ENCODE measurements at regions not wholly inside any gene's neighbourhood (a gene's known extent, or its start where the extent isn't known, plus 50 kb on each side); places are given as distances from the start of the nearest gene placed in this dataset.

GRCh38 chr16:29321585-29321984 lies 84.9 kb downstream of the NPIPB11 start (continued):
- TF ChIP-seq, protein P1, sequence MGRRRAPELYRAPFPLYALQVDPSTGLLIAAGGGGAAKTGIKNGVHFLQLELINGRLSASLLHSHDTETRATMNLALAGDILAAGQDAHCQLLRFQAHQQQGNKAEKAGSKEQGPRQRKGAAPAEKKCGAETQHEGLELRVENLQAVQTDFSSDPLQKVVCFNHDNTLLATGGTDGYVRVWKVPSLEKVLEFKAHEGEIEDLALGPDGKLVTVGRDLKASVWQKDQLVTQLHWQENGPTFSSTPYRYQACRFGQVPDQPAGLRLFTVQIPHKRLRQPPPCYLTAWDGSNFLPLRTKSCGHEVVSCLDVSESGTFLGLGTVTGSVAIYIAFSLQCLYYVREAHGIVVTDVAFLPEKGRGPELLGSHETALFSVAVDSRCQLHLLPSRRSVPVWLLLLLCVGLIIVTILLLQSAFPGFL (CRISPR knock-in tag; IDR thresholded peaks at IDR 0.05), result no peak
- TF ChIP-seq ZNF121 (CRISPR knock-in tag; IDR thresholded peaks at IDR 0.05), result peak; percentile 70
- no peak for TF ChIP-seq SMARCE1 (IDR thresholded peaks at IDR 0.05; ENCODE audit: borderline replicate concordance)
- peak; percentile 55; the same call in 1 of the 2 replicates for TF ChIP-seq NR2F2 (IDR thresholded peaks at IDR 0.05; ENCODE audit: borderline replicate concordance, low read depth)
- TF ChIP-seq BRCA1 (CRISPR knock-in tag; IDR thresholded peaks at IDR 0.05), result no peak
- TF ChIP-seq FOSL2 (CRISPR knock-in tag; IDR thresholded peaks at IDR 0.05), result 0 out of 2 replicates have a peak, but pooled peaks have one; percentile 17
- TF ChIP-seq, protein P2, sequence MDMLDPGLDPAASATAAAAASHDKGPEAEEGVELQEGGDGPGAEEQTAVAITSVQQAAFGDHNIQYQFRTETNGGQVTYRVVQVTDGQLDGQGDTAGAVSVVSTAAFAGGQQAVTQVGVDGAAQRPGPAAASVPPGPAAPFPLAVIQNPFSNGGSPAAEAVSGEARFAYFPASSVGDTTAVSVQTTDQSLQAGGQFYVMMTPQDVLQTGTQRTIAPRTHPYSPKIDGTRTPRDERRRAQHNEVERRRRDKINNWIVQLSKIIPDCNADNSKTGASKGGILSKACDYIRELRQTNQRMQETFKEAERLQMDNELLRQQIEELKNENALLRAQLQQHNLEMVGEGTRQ (IDR thresholded peaks at IDR 0.05; ENCODE audit: low read depth, low read length), result no peak
- TF ChIP-seq, protein P2 (CRISPR knock-in tag; IDR thresholded peaks at IDR 0.05; ENCODE audit: borderline replicate concordance), result no peak
- no peak for TF ChIP-seq ZNF746 (CRISPR knock-in tag; IDR thresholded peaks at IDR 0.05)
- TF ChIP-seq ZNF3 (CRISPR knock-in tag; IDR thresholded peaks at IDR 0.05), result no peak
- no peak for TF ChIP-seq ZFYVE20 (CRISPR knock-in tag; IDR thresholded peaks at IDR 0.05; ENCODE audit: borderline replicate concordance, low read depth)
- no peak for TF ChIP-seq ZFP1 (CRISPR knock-in tag; IDR thresholded peaks at IDR 0.05)
- TF ChIP-seq ZNF567 (CRISPR knock-in tag; IDR thresholded peaks at IDR 0.05; ENCODE audit: borderline replicate concordance), result no peak
- no peak for TF ChIP-seq FOXO1 (CRISPR knock-in tag; IDR thresholded peaks at IDR 0.05)
- TF ChIP-seq ZKSCAN5 (CRISPR knock-in tag; IDR thresholded peaks at IDR 0.05), result no peak
- TF ChIP-seq RNF2 (conservative IDR thresholded peaks at IDR 0.05; ENCODE audit: low read depth), result no peak
- TF ChIP-seq, protein P3, sequence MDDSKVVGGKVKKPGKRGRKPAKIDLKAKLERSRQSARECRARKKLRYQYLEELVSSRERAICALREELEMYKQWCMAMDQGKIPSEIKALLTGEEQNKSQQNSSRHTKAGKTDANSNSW (CRISPR knock-in tag; IDR thresholded peaks at IDR 0.05; ENCODE audit: borderline replicate concordance), result no peak
- no peak for TF ChIP-seq XRCC5 (optimal IDR thresholded peaks at IDR 0.05; ENCODE audit: low read length)
- TF ChIP-seq FOXA1 (IDR thresholded peaks at IDR 0.05), result no peak
- no peak for TF ChIP-seq FOXA1 (CRISPR knock-in tag; IDR thresholded peaks at IDR 0.05)
- no peak for TF ChIP-seq SP4 (CRISPR knock-in tag; IDR thresholded peaks at IDR 0.05)
- TF ChIP-seq ZNF33A (CRISPR knock-in tag; IDR thresholded peaks at IDR 0.05; ENCODE audit: borderline replicate concordance), result no peak
- TF ChIP-seq AGO2 (optimal IDR thresholded peaks at IDR 0.05; ENCODE audit: low read depth, low read length), result no peak
- TF ChIP-seq, protein P4, sequence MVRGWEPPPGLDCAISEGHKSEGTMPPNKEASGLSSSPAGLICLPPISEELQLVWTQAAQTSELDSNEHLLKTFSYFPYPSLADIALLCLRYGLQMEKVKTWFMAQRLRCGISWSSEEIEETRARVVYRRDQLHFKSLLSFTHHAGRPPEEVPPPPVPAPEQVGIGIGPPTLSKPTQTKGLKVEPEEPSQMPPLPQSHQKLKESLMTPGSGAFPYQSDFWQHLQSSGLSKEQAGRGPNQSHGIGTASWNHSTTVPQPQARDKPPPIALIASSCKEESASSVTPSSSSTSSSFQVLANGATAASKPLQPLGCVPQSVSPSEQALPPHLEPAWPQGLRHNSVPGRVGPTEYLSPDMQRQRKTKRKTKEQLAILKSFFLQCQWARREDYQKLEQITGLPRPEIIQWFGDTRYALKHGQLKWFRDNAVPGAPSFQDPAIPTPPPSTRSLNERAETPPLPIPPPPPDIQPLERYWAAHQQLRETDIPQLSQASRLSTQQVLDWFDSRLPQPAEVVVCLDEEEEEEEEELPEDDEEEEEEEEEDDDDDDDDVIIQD (CRISPR knock-in tag; IDR thresholded peaks at IDR 0.05; ENCODE audit: low read depth), result peak; percentile 39; the same call in 1 of the 2 replicates
- no peak for TF ChIP-seq GZF1 (CRISPR knock-in tag; IDR thresholded peaks at IDR 0.05)
- no peak for TF ChIP-seq NFE2 (CRISPR knock-in tag; IDR thresholded peaks at IDR 0.05)
- no peak for TF ChIP-seq ZNF230 (CRISPR knock-in tag; IDR thresholded peaks at IDR 0.05)
- no peak for TF ChIP-seq ZNF7 (CRISPR knock-in tag; IDR thresholded peaks at IDR 0.05)
- TF ChIP-seq NFATC3 (CRISPR knock-in tag; IDR thresholded peaks at IDR 0.05), result no peak
- TF ChIP-seq, protein P5, sequence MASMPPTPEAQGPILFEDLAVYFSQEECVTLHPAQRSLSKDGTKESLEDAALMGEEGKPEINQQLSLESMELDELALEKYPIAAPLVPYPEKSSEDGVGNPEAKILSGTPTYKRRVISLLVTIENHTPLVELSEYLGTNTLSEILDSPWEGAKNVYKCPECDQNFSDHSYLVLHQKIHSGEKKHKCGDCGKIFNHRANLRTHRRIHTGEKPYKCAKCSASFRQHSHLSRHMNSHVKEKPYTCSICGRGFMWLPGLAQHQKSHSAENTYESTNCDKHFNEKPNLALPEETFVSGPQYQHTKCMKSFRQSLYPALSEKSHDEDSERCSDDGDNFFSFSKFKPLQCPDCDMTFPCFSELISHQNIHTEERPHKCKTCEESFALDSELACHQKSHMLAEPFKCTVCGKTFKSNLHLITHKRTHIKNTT (CRISPR knock-in tag; IDR thresholded peaks at IDR 0.05), result no peak

All from HepG2 (cell line).